HuH-7 (cell line): ENCODE measurements at regions not wholly inside any gene's neighbourhood (a gene's known extent, or its start where the extent isn't known, plus 50 kb on each side); places are given as distances from the start of the nearest gene placed in this dataset.

Experiments
- DNase-seq: peaks from one replicate; pipeline ENCODE4 v3.0.0; 2011; ENCODE audit warnings: low spot score

GRCh38 chrX:118167361-118167760 is 50.8 kb upstream of the KLHL13 start:
- DNase-seq, result no peak

GRCh38 chrX:118171356-118171755 is 54.7 kb upstream of the KLHL13 start:
- DNase-seq, result no peak

DNA sequence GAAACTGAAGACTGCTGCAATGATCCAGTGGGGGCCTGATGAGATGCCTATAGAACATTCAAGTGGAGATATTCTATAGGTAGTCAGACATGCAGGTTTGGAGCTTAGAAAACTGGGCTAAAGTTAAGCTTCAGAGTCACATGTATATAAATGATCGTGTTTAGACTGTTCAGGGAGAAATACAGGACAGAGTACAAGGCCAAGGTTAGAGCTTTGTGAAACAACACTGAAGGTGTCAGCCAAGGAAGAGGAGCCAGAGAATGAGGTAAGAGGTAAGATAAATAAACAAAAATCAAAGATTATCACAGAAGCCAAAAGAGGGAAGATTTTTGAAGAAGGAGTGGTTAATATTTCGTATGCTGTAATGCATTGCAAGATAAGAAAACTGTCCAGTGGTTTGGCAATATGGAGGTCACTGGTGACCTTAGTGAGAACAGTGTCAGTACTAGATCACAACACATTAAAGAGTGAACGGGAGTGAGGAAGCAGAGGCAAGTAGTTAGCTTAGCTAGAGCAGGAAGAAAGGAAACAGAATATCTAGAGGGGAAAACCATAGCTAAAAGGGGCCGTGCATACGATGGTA is 58.0 kb upstream of the KLHL13 start:
- no peak for DNase-seq

DNA sequence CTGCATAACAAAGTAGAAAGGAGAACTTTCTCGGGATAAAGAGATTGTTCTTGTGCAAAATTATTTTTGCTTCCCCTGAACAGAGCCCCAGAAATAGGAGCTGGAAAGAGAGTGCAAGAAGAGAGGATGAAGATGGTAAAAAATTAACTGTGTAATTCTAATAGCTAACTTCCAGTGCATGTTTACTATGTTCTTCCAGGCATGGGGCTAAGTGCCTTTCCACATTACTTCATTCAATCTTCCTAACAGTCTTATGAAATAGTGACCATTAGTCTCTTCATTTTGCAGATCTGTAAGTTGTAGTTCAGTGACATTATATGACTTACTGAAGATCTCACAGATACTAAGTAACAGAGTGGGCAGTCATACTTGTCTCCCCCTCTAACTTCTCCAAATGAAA is 61.1 kb upstream of the KLHL13 start:
- no peak for DNase-seq

- no peak for DNase-seq
These were observed 61.8 kb upstream of the KLHL13 start for GRCh38 chrX:118178450-118178849.

DNA sequence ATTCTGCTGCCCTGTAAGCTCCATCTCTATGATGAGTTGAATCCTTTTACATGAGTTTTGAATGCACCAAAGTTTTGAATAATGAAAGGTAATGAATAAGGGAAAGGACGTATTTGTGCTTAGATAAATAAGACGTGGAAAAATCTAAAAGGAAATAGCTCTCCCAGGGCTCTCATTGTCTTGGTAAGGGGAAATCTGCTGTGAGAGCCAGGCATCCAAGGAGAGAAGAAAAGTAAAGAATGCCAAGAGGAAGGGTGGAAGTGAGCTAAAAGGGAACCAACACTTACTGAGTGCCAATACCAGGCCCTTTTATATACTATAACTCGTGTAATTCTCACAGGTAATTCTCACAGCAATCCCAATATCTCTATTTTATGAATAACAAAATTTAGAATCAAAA is 62.6 kb upstream of the KLHL13 start:
- DNase-seq, result no peak

DNA sequence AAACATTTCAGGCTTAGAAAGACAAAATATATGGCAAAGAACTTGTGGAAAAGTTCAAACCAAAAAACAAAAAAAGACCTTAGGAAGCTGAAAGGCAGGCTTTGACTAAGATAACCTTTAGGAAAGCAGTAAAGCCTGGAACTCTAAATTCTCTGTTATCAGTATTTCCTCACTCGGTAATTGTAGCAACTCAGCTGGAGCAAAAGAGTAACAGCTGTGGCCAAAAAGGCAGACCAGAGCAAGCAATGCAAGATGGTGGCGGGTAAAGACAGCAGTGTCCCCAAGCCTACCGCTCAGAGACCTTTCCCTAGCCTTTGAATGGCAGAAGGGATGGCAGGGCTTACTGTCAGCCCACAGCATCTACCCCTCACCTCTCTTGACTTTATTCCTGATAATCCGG is 63.1 kb upstream of the KLHL13 start:
- DNase-seq, result no peak

DNA sequence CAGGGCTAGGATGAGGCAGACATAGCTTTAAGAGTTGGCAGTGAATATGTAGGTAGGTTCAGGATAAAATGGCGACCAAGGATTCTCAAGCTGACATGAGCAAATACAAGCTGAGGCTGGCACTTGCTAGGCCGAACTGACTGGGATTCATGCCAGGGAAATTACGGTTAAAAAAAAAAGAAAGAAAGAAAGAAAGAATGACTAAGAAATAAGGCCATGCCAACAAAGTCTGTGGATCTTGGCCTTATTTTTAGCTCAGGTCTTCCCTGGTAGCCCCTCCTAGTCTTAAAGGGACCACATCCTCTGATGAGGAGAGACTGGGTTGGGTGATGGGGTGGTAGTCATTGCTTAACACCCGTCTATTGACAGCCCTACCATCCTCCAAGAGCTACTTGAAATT is 64.4 kb upstream of the KLHL13 start:
- no peak for DNase-seq

GRCh38 chrX:118182025-118182424 is 65.4 kb upstream of the KLHL13 start:
- DNase-seq, result no peak

DNA sequence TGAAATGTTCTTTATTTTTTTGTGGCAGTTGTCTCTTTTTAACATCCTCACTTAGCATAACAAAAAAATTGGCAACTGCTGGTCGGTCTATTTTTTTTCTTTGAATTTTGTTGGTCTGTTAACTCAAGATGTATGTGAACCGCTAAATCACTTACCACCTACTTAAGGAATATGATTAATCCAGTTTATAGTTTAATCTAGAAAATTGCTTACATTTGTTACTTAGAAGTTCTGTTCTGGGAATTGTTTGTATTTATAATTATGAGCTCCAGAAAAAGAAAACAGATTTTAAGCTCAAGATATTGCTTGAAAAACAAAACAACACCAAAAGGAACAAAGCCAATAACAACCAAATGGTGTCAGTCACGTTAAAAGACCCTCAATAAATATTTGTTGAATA is 66.1 kb upstream of the KLHL13 start:
- no peak for DNase-seq

DNA sequence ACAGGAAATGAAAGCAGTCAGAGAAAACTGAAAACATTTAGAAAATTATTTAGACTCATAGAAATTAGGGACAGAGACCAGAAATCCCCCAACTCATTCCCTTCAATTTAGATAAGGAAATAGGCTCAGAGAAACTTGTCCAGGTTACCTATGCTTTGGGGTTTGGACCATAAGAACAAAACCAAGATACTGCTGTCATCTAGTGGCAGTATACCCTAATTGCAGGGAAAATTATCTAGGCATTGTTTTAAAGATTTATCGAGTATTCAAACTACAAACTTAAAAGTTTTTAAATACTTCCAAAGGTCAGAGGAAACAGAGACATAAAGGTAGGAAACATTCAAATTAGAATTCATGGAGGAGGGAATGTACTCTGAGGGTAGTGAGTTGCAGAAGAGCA is 67.0 kb upstream of the KLHL13 start:
- DNase-seq, result no peak

DNA sequence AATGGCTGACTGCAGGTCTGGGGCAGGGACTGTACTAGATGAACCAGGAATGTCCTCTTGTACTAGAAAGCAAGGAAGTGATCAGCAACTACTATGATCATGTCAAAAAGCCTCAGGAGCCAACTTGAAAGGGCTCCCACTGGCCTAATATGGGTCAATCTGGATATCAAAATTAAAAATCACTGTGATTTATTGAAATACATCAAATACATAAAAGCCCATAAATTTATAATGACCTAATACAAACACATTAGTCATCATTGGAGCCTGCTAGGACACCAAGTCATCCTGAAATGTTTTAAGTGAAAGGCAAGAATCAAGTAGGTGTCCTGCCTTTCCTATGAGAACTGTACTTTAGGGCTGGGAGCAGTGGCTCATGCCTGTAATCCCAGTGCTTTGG is 70.5 kb upstream of the KLHL13 start:
- DNase-seq, result no peak

GRCh38 chrX:118189000-118189399 is 72.4 kb upstream of the KLHL13 start:
- DNase-seq, result no peak

- no peak for DNase-seq
These were observed 73.0 kb upstream of the KLHL13 start for GRCh38 chrX:118189628-118190027.

DNA sequence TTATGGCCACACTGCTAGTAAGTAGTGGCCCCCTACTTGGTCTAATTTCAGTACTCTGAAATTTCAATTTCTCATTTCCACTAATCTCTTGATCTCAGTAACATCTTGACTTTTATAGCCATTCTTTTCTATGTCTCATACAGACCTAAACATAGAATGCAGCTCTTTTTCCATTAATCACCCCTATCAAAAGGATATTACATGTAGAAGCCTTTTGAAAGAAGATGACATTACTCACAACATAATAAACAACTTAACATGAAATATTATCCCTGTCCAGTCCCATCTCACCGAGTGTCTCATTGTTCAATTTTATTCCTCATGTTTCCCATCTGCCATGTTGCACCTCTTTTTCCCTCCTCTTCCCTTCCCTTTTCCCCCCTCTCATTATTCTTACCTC is 81.1 kb upstream of the KLHL13 start:
- DNase-seq, result no peak

DNA sequence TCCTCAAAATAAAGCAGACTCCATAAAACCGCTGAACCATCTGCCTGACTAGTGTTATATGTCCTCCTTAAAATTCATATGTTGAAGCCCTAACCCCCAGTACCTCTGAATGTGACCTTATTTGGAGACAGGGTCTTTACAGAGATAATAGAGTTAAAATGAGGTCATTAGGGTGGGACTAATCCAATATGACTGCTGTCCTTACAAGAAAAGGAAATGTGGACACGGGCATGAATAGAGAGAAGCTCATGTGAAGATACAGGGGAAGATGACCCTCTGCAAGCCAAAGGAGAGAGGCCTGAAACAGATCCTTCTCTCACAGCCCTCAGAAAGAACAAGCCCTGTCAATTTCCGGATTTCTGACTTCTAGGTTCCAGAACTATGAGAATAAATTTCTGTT is 82.0 kb upstream of the KLHL13 start:
- no peak for DNase-seq

- DNase-seq, result no peak
These were observed 83.4 kb upstream of the KLHL13 start for GRCh38 chrX:118199997-118200396.

GRCh38 chrX:118205421-118206395 is 89.1 kb upstream of the KLHL13 start:
- no peak for DNase-seq

DNA sequence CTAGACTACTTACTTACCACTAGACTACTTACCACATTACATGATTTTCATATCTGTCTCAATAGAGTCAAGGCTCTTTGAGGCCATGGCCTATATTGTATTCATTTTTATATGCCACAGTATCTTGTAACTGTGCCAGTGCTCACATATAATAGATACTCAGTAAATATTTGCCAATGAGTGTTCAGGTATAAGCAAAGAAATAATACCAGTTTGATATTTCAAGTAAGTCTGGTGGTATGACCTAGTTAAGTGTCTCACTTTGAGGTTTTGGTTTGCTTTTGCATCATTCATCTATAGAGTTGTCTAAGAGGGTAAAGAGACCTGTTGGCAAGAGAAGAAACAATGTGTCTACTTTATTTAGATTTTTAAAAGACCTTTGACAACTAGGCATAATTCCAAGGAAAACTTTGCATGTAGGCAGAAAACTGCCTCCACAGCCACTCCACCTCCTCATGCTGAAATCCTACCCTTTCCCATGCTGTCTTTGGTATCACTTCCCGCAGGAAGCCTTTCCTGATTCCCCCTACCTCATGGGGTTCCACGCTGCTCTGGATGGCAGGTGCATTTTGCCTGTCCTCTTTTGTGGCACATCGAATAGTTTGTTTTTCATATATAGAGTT is 91.3 kb upstream of the KLHL13 start:
- no peak for DNase-seq

- no peak for DNase-seq
These were observed 91.9 kb upstream of the KLHL13 start for GRCh38 chrX:118208481-118208880.

DNA sequence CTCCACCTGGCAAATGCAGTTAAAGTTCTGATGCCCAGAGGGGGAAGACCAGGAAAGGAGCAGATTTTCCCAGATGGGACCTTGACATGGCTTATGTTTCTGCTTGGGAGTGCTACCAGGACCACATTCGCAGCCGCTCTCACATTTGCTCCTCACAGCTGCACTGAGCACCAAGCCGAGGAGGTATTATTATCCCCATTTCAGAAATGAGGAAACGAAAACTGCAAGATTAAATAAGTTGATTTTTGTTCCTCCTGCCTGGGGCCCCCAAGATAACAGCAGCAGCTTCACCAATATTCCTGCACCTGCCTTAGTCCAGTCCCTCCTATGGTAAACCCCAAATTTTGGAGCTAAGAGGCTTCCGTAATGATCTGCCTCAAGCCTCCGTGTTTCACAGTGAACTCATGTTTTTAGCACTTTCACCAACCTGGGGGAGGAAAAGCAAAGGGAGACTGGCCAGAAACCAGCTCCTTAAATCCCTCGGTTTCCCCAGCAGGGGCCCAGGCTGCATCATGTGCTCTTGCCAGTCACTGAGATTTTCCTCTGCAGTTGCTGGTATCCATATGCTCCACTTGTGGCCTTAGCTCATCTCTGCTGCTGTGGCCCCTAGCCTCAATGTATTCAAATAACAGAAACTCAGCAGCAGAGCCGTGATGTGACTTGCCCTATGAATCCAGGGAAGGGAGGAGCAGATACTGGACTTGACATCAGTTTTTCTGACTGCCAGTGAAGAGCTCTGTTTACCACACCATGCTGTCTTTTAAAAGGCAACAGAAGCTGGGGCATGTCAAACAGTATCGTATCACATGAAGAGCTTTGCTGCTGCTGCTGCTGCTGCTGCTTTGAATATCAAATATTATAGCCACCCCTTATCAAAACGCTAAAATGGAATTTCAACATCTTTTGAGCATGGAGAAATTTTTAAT is 95.5 kb upstream of the KLHL13 start:
- no peak for DNase-seq

DNA sequence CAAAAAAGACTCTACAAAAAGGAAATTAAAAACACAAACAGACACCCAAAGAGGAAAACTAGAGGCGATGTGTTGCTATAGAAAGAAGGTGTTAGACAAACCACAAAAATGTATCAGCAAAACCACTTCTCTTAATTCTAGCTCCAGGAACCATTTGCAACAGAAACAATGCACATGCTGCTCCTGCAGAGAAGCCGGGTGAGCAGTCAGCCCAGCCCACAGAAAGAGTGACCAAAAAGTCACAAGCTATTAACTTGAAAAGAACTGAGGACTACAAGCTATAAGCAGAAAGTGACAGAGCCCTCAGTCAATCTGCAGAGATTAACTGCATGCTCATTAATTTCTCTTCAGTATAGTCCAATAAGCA is 96.2 kb upstream of the KLHL13 start:
- DNase-seq, result no peak
